Bone marrow (tissue), 2 donors: ENCODE measurements at regions not wholly inside any gene's neighbourhood (a gene's known extent, or its start where the extent isn't known, plus 50 kb on each side); places are given as distances from the start of the nearest gene placed in this dataset.
"Not testable (repeated sequence)": the region's sequence is repeated elsewhere in the genome, so short reads cannot be mapped to it uniquely, and the experiment has no call there.

Experiments used
- DNase-seq, 2 donors: peaks; one replicate each; lab custom pipeline; 2025; lab: John Stamatoyannopoulos, UW

- peak in 1 of 2 donors; percentile 2 for DNase-seq
These were observed 541.2 kb upstream of the API5 start for GRCh38 chr11:42770444-42771065.

DNA sequence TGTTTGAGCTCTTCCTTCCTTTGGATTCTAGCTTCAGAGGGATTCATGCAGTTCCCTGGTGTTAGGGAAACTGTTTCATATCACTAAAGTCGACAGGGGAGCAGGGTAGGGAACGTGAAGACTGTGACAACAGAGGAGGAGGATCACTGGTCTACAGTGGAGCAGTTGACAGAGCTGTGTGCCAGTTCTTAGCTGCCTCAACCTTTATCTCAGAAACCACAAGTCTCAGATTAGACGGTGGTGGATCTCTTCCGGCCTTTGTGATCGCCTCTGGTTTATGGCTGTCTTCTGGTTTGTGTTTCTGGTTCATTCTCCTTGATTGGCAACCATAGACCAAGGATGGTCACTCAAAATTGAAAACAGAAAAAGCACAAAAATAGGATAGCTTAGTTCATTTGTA, 538.9 kb upstream of the API5 start:
- no peak for DNase-seq

GRCh38 chr11:42773729-42774128, 538.1 kb upstream of the API5 start:
- DNase-seq, result no peak

GRCh38 chr11:42774567-42774966, 537.2 kb upstream of the API5 start:
- DNase-seq, result no peak

GRCh38 chr11:42777776-42778175, 534.0 kb upstream of the API5 start:
- no peak for DNase-seq

DNA sequence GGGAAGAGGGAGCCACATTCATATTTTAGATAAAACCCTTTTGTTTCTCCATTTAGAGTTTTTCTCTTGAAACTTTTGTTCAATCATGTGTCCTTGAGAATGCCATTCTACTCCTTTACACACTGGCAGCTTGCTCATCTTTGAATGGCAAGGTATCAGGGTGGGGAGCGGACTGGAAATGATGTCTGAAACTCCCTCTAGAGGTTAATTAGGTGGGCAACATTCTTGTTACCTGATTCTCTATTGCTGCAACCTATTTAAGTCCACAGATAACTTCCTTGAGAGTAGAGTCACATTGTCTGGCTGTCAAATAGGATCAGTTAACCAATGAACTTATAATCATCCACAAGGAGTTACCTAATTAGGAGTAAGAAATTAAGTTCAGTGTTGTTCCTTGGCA, 533.6 kb upstream of the API5 start:
- no peak for DNase-seq

DNA sequence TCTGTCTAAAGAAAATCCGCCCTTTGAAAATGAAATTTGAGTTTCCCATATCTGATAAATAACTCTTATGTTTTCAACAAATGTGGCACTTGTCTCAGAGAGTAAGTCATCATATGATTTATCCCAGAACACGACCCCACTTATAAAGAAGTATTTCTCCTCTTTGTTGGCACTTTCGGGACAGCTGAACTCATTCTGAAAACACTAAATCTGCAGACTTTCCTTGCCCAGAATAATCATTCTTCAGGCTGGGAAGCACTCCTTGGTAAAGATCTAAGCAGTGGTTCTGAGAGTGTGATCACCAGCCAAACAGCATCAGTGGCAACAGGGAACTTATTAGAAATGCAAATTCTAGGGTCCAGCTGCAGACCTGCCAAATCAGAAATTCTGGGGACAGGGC, 532.2 kb upstream of the API5 start:
- no peak for DNase-seq

DNA sequence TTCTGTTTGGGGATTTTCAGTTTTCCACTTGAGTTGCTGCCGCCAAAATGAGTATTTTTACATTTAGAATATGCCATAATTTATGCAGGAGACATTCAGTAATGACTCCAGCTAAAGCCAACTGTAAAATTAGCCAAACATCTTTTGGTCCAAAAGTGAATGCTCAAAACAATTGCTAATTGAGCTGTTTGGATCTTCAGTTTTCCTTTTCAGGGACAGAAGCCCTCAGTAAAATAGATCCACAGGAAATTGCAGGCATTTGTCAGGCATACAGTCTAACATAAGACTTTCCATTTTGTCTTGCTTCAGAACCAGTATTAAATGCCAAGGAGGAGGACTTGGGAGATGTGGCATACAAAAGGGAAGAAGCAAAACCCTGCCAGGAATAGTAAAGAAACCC, 524.8 kb upstream of the API5 start:
- DNase-seq, result no peak

DNA sequence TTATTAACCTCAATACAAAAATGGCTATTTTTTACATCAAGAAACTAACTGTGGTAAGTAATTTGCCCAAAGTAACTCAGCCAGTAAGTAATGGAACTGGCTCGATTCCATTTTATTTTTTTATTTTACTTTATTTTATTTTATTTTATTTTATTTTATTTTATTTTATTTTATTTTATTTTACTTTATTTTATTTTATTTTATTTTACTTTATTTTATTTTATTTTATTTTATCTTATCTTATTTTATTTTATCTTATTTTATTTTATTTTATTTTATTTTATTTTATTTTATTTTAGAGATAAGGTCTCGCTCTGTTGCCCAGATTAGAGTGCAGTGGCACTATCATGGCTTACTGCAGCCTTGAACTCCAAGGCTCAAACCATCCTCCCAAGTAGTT, 516.3 kb upstream of the API5 start:
- not testable (repeated sequence) for DNase-seq

DNA sequence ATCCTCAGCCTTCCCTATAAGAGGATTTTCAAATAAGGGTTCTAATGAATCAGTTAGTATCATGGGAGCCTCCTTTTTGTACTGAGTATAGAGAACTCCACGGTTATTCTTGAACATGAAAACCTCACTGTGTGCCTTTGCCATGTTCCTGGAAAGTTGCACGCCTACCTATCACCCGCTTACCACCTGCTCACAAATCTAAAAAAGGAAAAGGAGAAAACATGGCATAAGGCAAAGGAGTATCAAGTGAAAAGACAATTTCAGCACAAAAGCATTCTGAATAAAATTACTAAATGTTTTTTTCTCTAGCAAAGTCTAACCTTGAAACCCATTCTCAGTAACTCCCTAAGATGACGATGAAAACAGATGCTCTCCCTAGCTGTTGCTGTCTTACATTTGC, 511.8 kb upstream of the API5 start:
- DNase-seq, result no peak

DNA sequence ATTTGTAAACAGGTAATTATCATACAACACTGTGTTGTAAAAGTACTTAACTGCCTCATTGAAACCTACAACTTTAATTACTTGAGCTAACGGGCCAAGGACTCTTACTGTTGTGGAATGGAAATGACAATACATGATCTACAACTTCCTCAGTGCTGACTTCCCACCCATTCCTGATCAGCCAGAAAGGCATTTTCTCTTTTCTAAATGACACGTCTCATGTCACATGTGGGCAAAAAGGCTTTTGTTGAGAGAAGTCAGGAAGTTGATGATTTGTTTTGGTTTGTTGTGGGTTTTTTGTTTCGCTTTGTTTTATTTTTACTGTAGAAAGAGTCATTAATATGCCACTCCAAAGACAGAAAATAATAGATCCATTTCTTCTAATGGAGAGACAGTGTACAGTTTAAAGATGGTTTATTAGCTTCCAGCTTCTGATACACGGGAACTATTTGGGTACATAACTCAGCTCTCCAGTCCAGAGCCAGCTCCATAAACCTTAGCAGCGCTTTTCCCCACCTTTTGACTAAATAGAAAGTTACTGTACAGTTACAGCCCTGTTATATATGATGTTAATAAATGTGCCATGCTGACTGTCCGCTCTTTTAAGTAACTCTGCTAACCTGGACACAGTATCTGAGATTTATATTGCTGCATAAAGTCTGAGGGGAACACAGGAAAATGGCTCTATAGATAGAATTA, 509.4 kb upstream of the API5 start:
- no peak for DNase-seq

- no peak for DNase-seq
These were observed 505.6 kb upstream of the API5 start for GRCh38 chr11:42806191-42806590.

DNA sequence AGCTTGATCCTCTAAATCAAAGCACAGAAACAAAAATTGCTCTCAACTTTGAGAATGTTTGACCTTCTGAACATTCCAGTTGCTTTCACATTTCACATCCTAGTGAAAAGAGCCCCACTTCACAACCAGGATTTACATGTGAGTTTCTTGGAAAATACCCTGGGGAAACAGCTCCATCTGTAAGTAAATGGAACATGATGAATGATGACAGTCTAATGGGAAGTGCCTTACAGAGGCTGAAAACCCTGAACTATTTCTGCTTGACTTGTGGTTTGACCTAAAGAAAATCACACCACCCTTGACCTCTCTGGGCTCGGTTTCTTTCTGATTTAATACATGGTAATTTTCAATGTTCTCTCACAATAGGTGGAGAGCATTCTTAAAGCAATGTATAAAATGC, 499.4 kb upstream of the API5 start:
- no peak for DNase-seq

- no peak for DNase-seq
These were observed 498.8 kb upstream of the API5 start for GRCh38 chr11:42812960-42813359.

DNA sequence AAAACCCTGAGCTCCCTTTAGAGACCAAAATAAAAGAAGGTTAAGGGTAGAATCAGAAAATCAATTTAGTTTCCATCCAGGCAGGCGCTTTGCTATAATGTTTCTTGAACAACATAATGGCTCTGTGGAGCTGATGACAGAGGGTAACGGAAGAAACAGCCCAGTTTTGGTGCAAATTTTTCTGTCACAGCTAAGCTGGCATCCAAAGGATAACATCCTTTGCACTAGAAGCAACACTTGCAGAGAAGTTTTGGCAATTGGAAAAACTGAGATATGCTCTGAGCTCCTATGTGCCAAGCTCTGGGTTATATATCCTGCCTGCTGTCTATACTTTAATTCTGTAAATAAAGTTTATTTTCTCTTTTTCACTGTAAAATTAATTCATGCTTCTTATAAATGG, 495.3 kb upstream of the API5 start:
- no peak for DNase-seq

- DNase-seq, result no peak
These were observed 492.7 kb upstream of the API5 start for GRCh38 chr11:42819126-42819525.

GRCh38 chr11:42822188-42822587, 489.6 kb upstream of the API5 start:
- DNase-seq, result not testable (repeated sequence)

DNA sequence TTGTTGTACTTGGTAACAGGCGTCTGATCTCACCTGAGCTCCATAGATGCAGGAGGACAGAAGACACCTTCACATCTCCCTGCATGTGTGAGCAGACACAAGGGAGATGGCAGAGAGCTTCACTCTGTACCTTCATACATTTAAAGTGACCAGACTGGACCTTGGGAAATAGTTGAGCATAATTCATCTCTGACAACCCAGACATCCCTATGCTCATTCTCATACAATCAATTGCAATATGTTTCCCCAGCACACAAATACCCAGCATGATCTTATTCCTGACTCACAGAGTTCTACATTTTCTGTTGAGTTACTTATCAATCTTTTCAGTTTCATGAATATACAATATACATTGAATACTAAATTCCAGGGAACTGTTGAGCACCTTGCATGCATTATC, 488.2 kb upstream of the API5 start:
- DNase-seq, result no peak

DNA sequence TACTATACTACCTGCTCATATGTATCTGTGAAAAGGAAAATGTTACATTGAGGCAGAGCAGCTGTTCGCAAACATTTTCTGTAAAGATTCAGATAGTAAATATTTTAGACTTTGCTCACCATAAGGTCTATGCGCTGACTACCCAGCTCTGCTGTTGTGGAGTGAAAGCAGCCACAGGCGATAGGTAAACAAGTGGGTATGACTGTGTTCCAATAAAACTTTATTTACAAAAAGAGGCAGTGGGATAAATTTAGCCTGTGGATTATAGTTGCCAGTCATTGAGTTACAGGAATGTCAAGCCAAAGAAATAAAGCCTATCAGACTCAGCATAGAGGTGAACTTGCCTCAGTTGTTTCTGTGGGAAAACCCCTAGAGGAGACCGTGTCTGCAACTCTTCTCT, 487.7 kb upstream of the API5 start:
- DNase-seq, result no peak

DNA sequence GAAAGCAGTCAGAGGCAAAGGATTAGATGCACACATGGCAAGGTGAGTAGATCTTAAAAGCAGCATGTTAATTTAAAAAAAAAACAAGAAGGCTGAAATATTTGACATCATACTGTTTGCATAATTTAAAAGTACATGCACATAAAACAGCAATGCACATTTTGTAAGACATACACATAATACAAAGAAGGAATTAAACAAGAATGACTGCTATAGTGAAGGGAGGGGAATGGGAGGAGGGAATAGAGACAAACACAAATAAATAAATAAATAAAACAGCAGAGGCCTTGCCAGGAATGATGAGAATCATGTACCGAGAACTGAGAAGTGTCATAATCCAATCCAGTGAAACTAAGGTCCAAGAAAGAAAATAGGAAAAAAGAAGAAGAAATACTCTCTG, 486.2 kb upstream of the API5 start:
- no peak for DNase-seq

GRCh38 chr11:42827845-42828244, 484.0 kb upstream of the API5 start:
- DNase-seq, result no peak

GRCh38 chr11:42837994-42838393, 473.8 kb upstream of the API5 start:
- no peak for DNase-seq

DNA sequence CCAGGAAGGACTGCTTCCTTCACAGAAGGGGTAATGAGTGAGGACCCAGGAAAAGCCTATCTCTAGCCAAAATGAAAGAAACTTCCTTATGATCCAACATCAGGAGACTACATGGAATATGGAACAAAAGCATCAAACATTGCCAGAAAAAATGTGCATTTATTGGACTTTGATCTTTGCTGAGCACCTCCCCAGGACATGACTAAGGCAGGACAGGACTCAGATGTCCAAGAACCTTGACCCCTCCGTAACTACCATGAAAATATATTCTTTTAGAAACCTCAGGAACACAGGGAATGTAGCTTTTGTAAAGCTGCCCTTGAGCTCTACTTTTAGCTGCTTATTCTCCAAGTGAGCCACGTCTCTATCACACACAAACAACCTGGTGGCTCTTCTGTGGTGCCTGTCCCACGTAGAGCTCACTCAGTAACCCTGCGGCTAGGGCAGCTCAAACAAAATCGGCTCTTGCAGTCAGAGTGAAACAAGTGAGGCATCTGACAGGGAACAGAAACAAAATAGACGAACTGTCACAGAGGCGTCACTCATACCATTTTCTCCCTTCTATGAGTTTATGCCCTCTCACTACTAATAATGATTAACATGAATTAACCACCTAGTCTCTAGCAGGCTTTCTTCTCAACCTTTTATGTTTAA, 471.5 kb upstream of the API5 start:
- no peak for DNase-seq

DNA sequence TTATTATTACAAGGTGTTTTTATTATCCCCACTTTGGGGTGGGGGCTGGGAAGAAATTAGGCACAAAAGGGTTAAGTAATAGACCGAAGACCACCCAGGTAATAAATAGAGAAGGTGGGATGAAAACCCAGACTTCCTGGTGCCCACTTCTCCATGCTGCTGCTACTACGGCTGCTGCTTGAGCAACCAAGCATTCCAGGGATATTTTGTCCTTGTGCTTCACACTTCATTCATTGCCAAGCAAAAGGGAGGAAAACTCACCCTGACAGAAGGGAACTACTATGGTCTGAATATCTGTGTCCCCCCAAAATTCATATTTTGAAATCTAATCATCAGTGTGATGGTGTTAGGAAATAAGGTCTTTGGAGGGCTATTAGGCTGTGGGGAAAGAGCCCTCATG, 470.9 kb upstream of the API5 start:
- no peak for DNase-seq
